ENCODE measurements at regions not wholly inside any gene's neighbourhood (a gene's known extent, or its start where the extent isn't known, plus 50 kb on each side); places are given as distances from the start of the nearest gene placed in this dataset.
"Not testable (repeated sequence)": the region's sequence is repeated elsewhere in the genome, so short reads cannot be mapped to it uniquely, and the experiment has no call there.

GRCh38 chr7:67301667-67302066 is 305.0 kb downstream of the TYW1 start:
- DNase-seq = no peak

GRCh38 chr7:67302113-67303039 is 305.7 kb downstream of the TYW1 start:
- ATAC-seq (peak; percentile 95 to 97 (median 97)), DNase-seq (peak; percentile 98 to 100 (median 99))
- H3K4me3 ChIP-seq = peak overlapping the region; percentile 55 to 99 (median 80)
- H3K4me1 ChIP-seq = peaks cover 0 to 28% (median 13%) of the 10 kb centered on the region in 12 donors
- TF ChIP-seq CTCF (IDR thresholded peaks at IDR 0.05) (peak in 11 of 12 donors; percentile 20 to 61 (median 30)), POLR2A (IDR thresholded peaks at IDR 0.05) (peak in 1 of 2 donors; percentile 74)
- peak overlapping the region; percentile 74 to 98 (median 95) for H3K27ac ChIP-seq
- intact Hi-C loops (cut with DNase I) = loop anchor here in 1 of 10 donors (10.0 kb wide), 1 partner anchor 258 kb away; no protein-coding TSS in a partner anchor
- H3K9me3 ChIP-seq = no peaks in the 10 kb centered on the region
- WGBS, 4 donors = 0 to 1% (median 0%) methylated on average over 51 to 83 of the region's 83 CpGs
- H3K36me3 ChIP-seq = peaks cover 0 to 35% (median 15%) of the 10 kb centered on the region in 9 donors
- H3K27me3 ChIP-seq = no peaks in the 10 kb centered on the region

More at GRCh38 chr7:67301667-67302066, 305.0 kb downstream of the TYW1 start:
- 43 to 51% (median 46%) methylated on average over 10 of the region's 10 CpGs for WGBS, 4 donors
- TF ChIP-seq CTCF (IDR thresholded peaks at IDR 0.05) = no peak
- no peak for TF ChIP-seq POLR2A (IDR thresholded peaks at IDR 0.05)
- Histone ChIP-seq H3K27me3 (no peaks in the 10 kb centered on the region), H3K4me3 (peak overlapping the region; percentile 55 to 99 (median 80)), H3K27ac (peak overlapping the region in 11 of 12 donors; percentile 90 to 98 (median 95)), H3K36me3 (peaks cover 0 to 30% (median 8%) of the 10 kb centered on the region in 9 donors), H3K4me1 (peaks cover 0 to 28% (median 13%) of the 10 kb centered on the region in 12 donors), H3K9me3 (no peaks in the 10 kb centered on the region)
- intact Hi-C loops (cut with DNase I) = loop anchor here in 1 of 10 donors (10.0 kb wide), 1 partner anchor 257 kb away; no protein-coding TSS in a partner anchor
- no peak for ATAC-seq

- Histone ChIP-seq H3K36me3 (peaks cover 3 to 60% (median 40%) of the 10 kb centered on the region in 9 donors), H3K4me1 (peaks cover 0 to 28% (median 13%) of the 10 kb centered on the region in 12 donors)
- H3K27me3 ChIP-seq, DNase-seq, H3K9me3 ChIP-seq, H3K27ac ChIP-seq, H3K4me3 ChIP-seq, ATAC-seq: not testable (repeated sequence)
- intact Hi-C loops (cut with DNase I) = loop anchor here in 1 of 10 donors (10.0 kb wide), 1 partner anchor 260 kb away; no protein-coding TSS in a partner anchor
- 62 to 90% (median 72%) methylated on average over 3 of the region's 3 CpGs for WGBS, 4 donors
Observed at GRCh38 chr7:67304846-67305245, 308.2 kb downstream of the TYW1 start.

- no peak for ATAC-seq
- WGBS, 4 donors = 84 to 93% (median 89%) methylated on average over 3 of the region's 3 CpGs
- peaks cover 0 to 25% (median 10%) of the 10 kb centered on the region in 12 donors for H3K4me1 ChIP-seq
Observed at GRCh38 chr7:67306331-67306730, 309.7 kb downstream of the TYW1 start.

More at GRCh38 chr7:67306331-67306730, 309.7 kb downstream of the TYW1 start:
- Histone ChIP-seq H3K36me3 (peaks cover 3 to 74% (median 55%) of the 10 kb centered on the region in 9 donors), H3K4me3 (no peak overlapping the region), H3K27ac (no peak overlapping the region), H3K9me3 (no peaks in the 10 kb centered on the region), H3K27me3 (no peaks in the 10 kb centered on the region)
- DNase-seq = no peak
- TF ChIP-seq POLR2A (IDR thresholded peaks at IDR 0.05) (no peak), CTCF (IDR thresholded peaks at IDR 0.05) (no peak)
- intact Hi-C loops (cut with DNase I) = loop anchor here in 1 of 10 donors (10.0 kb wide), 1 partner anchor 262 kb away; no protein-coding TSS in a partner anchor
